H1 (cell line): ENCODE measurements at regions not wholly inside any gene's neighbourhood (a gene's known extent, or its start where the extent isn't known, plus 50 kb on each side); places are given as distances from the start of the nearest gene placed in this dataset.

Source experiments
- CTCF ChIA-PET: fragments of 300-600 bp; sonication (Branson Sonifier 250); formaldehyde crosslinking; loops from one replicate; lab custom pipeline; 2021; ENCODE audit not compliant: partially characterized antibody; lab: Charles Lee
- POLR2A ChIA-PET: fragments of 300-600 bp; sonication (Branson Sonifier 250); formaldehyde crosslinking; loops from one replicate; lab custom pipeline; 2021; ENCODE audit warnings: inconsistent platforms; ENCODE audit not compliant: partially characterized antibody; lab: Charles Lee
- DNase-seq, 2 experiments: peaks; one replicate each; pipeline versions ENCODE4 v3.0.0 to v3.0.0-alpha.2; 2010 to 2022; ENCODE audit warnings: low spot score in 2 of 2, low read depth in 1 of 2, mixed read lengths in 1 of 2
- FAIRE-seq: peaks from 2 replicates; lab custom pipeline; 2011; peaks lifted over from hg19 to GRCh38; lab: Jason Lieb, UNC
- H2AFZ ChIP-seq: 2 replicates; pipeline ENCODE4 v1.8.1; 2012; ENCODE audit warnings: low read length, inconsistent platforms
- H2AK5ac ChIP-seq: 2 replicates; pipeline ENCODE4 v1.6.1; 2013; ENCODE audit warnings: low read depth, low read length
- H2BK120ac ChIP-seq: replicated peaks from 2 replicates; pipeline ENCODE3; 2013; ENCODE audit warnings: low read depth, low read length, inconsistent platforms
- H2BK12ac ChIP-seq: 2 replicates; pipeline ENCODE4 v1.6.1; 2013; ENCODE audit warnings: low read depth, low read length
- H2BK15ac ChIP-seq: 2 replicates; pipeline ENCODE4 v1.6.1; 2013; ENCODE audit warnings: low read length
- H2BK20ac ChIP-seq: 2 replicates; pipeline ENCODE4 v1.6.1; 2013; ENCODE audit warnings: low read length
- H2BK5ac ChIP-seq: 2 replicates; pipeline ENCODE4 v1.6.1; 2013; ENCODE audit warnings: low read depth, low read length
- H3K14ac ChIP-seq: 2 replicates; pipeline ENCODE4 v1.6.1; 2013; ENCODE audit warnings: inconsistent platforms; ENCODE audit not compliant: insufficient read length
- H3K18ac ChIP-seq: 2 replicates; pipeline ENCODE4 v1.6.1; 2013; ENCODE audit warnings: low read length; ENCODE audit errors: extremely low read depth
- H3K23ac ChIP-seq: 2 replicates; pipeline ENCODE4 v1.6.1; 2013; ENCODE audit warnings: inconsistent platforms; ENCODE audit not compliant: insufficient read length
- H3K23me2 ChIP-seq: 2 replicates; pipeline ENCODE4 v1.6.1; 2013; ENCODE audit warnings: low read depth, low read length
- H3K27ac ChIP-seq: 2 replicates; pipeline ENCODE4 v1.6.1; 2011; ENCODE audit warnings: low read depth, low read length, inconsistent platforms
- H3K27me3 ChIP-seq, 4 experiments: replicated peaks in 1 of 4; 1 replicate in 1 of 4; 2 replicates in 3 of 4; pipeline versions ENCODE4 v1.6.1 to v1.8.1; 2011 to 2013; ENCODE audit warnings: low read length in 3 of 4, mild to moderate bottlenecking in 3 of 4, inconsistent platforms in 2 of 4, mixed read lengths in 2 of 4, moderate library complexity in 1 of 4; ENCODE audit not compliant: control insufficient read depth in 3 of 4, insufficient read depth in 3 of 4; ENCODE audit errors: extremely low read depth in 1 of 4
- H3K36me3 ChIP-seq, 4 experiments: 2 replicates each; pipeline versions ENCODE4 v1.6.1 to v1.8.1; 2011 to 2013; ENCODE audit warnings: mild to moderate bottlenecking in 4 of 4, low read length in 3 of 4, moderate library complexity in 2 of 4, control low read depth in 1 of 4, inconsistent platforms in 1 of 4; ENCODE audit not compliant: insufficient read depth in 4 of 4, control insufficient read depth in 2 of 4
- H3K4ac ChIP-seq: replicated peaks from 2 replicates; pipeline ENCODE3; 2013; ENCODE audit warnings: low read length, low read depth, mixed read lengths, inconsistent platforms; ENCODE audit not compliant: insufficient read length
- H3K4me1 ChIP-seq, 4 experiments: replicated peaks in 1 of 4; 1 replicate in 1 of 4; 2 replicates in 3 of 4; pipeline versions ENCODE4 v1.6.1 to v1.8.1; 2011 to 2013; ENCODE audit warnings: low read length in 3 of 4, inconsistent platforms in 2 of 4, mixed read lengths in 1 of 4; ENCODE audit not compliant: insufficient read depth in 4 of 4, control insufficient read depth in 3 of 4
- H3K4me2 ChIP-seq, 2 experiments: 2 replicates each; pipeline versions ENCODE4 v1.6.1 to v1.8.1; 2011 to 2013; ENCODE audit warnings: low read depth in 2 of 2, low read length in 2 of 2, control low read depth in 1 of 2, inconsistent platforms in 1 of 2, mild to moderate bottlenecking in 1 of 2; ENCODE audit not compliant: insufficient read depth in 1 of 2
- H3K4me3 ChIP-seq, 4 experiments: fragments of 200-600, 300-600 bp in 1 of 4; sonication (generic), shearing (Covaris generic), sonication (Bioruptor Twin) in 1 of 4; 2 replicates each; pipeline versions ENCODE4 v1.5.1 to v1.8.1; 2011 to 2016; ENCODE audit warnings: low read length in 4 of 4, low read depth in 3 of 4, control low read depth in 2 of 4, inconsistent platforms in 2 of 4, mild to moderate bottlenecking in 2 of 4, mixed read lengths in 1 of 4, moderate library complexity in 1 of 4; ENCODE audit not compliant: insufficient read depth in 2 of 4; ENCODE audit errors: extremely low read depth in 1 of 4
- H3K56ac ChIP-seq: replicated peaks from 2 replicates; pipeline ENCODE3; 2013; ENCODE audit warnings: low read depth, mild to moderate bottlenecking, mixed read lengths, low read length, inconsistent platforms; ENCODE audit not compliant: insufficient read length
- H3K79me1 ChIP-seq: 2 replicates; pipeline ENCODE4 v1.6.1; 2013; ENCODE audit warnings: low read depth, low read length, control low read depth
- H3K79me2 ChIP-seq, 2 experiments: 2 replicates each; pipeline versions ENCODE4 v1.6.1 to v1.8.1; 2012 to 2013; ENCODE audit warnings: low read length in 2 of 2, mild to moderate bottlenecking in 2 of 2, inconsistent platforms in 1 of 2; ENCODE audit not compliant: insufficient read depth in 2 of 2, control insufficient read depth in 1 of 2
- H3K9ac ChIP-seq, 4 experiments: replicated peaks in 1 of 4; 1 replicate in 1 of 4; 2 replicates in 3 of 4; pipeline versions ENCODE4 v1.6.1 to v1.8.1; 2011 to 2013; ENCODE audit warnings: low read depth in 3 of 4, low read length in 3 of 4, control low read depth in 2 of 4, mild to moderate bottlenecking in 2 of 4, moderate library complexity in 2 of 4, inconsistent platforms in 1 of 4; ENCODE audit errors: extremely low read depth in 1 of 4
- H3K9me3 ChIP-seq, 2 experiments: 2 replicates each; pipeline versions ENCODE4 v1.6.1 to v1.8.1; 2012 to 2013; ENCODE audit warnings: mild to moderate bottlenecking in 2 of 2, moderate library complexity in 2 of 2, control low read depth in 1 of 2, inconsistent platforms in 1 of 2, low read depth in 1 of 2, low read length in 1 of 2, mixed read lengths in 1 of 2; ENCODE audit not compliant: insufficient read depth in 2 of 2
- H4K20me1 ChIP-seq, 2 experiments: replicated peaks in 1 of 2; 2 replicates each; pipeline versions ENCODE3 to v1.8.1; 2011 to 2013; ENCODE audit warnings: inconsistent platforms in 2 of 2, low read length in 2 of 2, mild to moderate bottlenecking in 1 of 2; ENCODE audit not compliant: insufficient read depth in 2 of 2, control insufficient read depth in 1 of 2
- H4K5ac ChIP-seq: 2 replicates; pipeline ENCODE4 v1.6.1; 2013; ENCODE audit warnings: low read length, low read depth, mixed read lengths, inconsistent platforms; ENCODE audit not compliant: insufficient read length
- H4K8ac ChIP-seq: 2 replicates; pipeline ENCODE4 v1.8.0; 2013; ENCODE audit warnings: mild to moderate bottlenecking, moderate library complexity, low read length, inconsistent platforms; ENCODE audit not compliant: insufficient read depth; ENCODE audit errors: extremely low read depth
- H4K91ac ChIP-seq: replicated peaks from 2 replicates; pipeline ENCODE3; 2013; ENCODE audit warnings: low read length, mixed read lengths, inconsistent platforms; ENCODE audit not compliant: insufficient read length
- BCL11A ChIP-seq, 2 experiments: IDR thresholded peaks; one replicate each; pipeline ENCODE4 v1.6.1; 2011; ENCODE audit warnings: low read depth in 2 of 2, low read length in 2 of 2, mild to moderate bottlenecking in 2 of 2
- CHD1 ChIP-seq: IDR thresholded peaks from 2 replicates; pipeline ENCODE4 v1.6.1; 2012; ENCODE audit warnings: low read depth, low read length, improper control_type of control experiment
- FOSL1 ChIP-seq: IDR thresholded peaks from 2 replicates; pipeline ENCODE4 v1.6.1; 2011; ENCODE audit warnings: mild to moderate bottlenecking, low read depth, low read length, moderate library complexity; ENCODE audit not compliant: insufficient read depth
- POU5F1 ChIP-seq: IDR thresholded peaks from 2 replicates; pipeline ENCODE4 v1.6.1; 2011; ENCODE audit warnings: low read depth, mild to moderate bottlenecking, low read length, moderate library complexity
- SAP30 ChIP-seq: fragments of 300-600 bp; sonication (generic); IDR thresholded peaks from 2 replicates; pipeline ENCODE4 v1.7.1; 2012; ENCODE audit warnings: low read length, moderate library complexity, mild to moderate bottlenecking, inconsistent platforms; ENCODE audit not compliant: insufficient read depth, insufficient replicate concordance
- SP2 ChIP-seq: IDR thresholded peaks from 2 replicates; pipeline ENCODE4 v1.6.1; 2012; ENCODE audit warnings: mild to moderate bottlenecking, low read length, inconsistent platforms
- TBP ChIP-seq: IDR thresholded peaks from 2 replicates; pipeline ENCODE4 v1.6.1; 2011; ENCODE audit warnings: low read depth, low read length, improper control_type of control experiment
- TEAD4 ChIP-seq: IDR thresholded peaks from 2 replicates; pipeline ENCODE4 v1.6.1; 2012; ENCODE audit warnings: low read depth, low read length, inconsistent platforms, mixed read lengths
- WGBS, 2 experiments: shearing (Covaris generic) in 1 of 2; methylation state at CpG; one replicate each; pipeline versions ENCODE4 v1.1.6 to v1.1.7; 2013 to 2015; ENCODE audit warnings: low lambda C conversion rate in 2 of 2, mixed read lengths in 2 of 2, inconsistent platforms in 1 of 2, low coverage in 1 of 2, missing lambda C conversion rate in 1 of 2; ENCODE audit not compliant: insufficient replicate concordance in 2 of 2, insufficient coverage in 1 of 2, insufficient read length in 1 of 2; ENCODE audit errors: extremely low coverage in 1 of 2, missing lambda C conversion rate in 1 of 2; 5-methylcytosine and 5-hydroxymethylcytosine counted together

DNA sequence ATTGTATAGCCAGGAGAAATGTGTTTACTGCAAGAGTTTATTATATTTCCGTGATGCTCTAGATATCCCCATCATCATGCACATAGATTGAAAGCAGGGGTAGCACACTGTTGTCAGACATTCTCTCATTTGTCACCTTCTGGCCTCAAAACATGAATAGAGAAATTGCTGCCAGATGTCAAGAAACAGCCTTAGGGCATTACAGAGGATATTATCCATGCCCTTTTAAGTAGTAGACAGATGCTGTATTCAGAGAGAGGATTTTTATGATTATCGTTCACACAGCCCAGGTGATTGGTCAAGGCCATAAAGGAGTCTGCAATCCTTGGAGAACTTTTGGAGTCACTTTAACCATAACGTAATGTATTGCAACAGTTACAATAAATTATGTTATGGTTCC lies 1961.5 kb upstream of the TENM3 start:
- Histone ChIP-seq H3K14ac (no peak overlapping the region), H4K5ac (no peak overlapping the region), H2BK12ac (no peak overlapping the region), H3K36me3 (no peaks in the 10 kb centered on the region), H3K4me3 (no peak overlapping the region), H4K20me1 (no peaks in the 10 kb centered on the region), H3K27ac (no peak overlapping the region), H3K4me1 (no peaks in the 10 kb centered on the region), H4K8ac (no peak overlapping the region), H2BK20ac (no peak overlapping the region), H3K9ac (no peak overlapping the region), H3K4ac (no peak overlapping the region), H4K91ac (no peak overlapping the region), H2BK5ac (no peak overlapping the region), H3K56ac (no peak overlapping the region), H3K4me2 (no peak overlapping the region), H2AK5ac (no peak overlapping the region), H3K79me1 (no peaks in the 10 kb centered on the region), H3K27me3 (no peaks in the 10 kb centered on the region), H3K23ac (no peak overlapping the region), H3K23me2 (no peaks in the 10 kb centered on the region), H2BK15ac (no peak overlapping the region), H3K18ac (no peak overlapping the region), H3K9me3 (no peaks in the 10 kb centered on the region), H3K79me2 (no peaks in the 10 kb centered on the region), H2BK120ac (no peak overlapping the region), H2AFZ (no peak overlapping the region)
- no peak for DNase-seq
- POLR2A ChIA-PET, result no interaction called here
- FAIRE-seq, result no peak
- 92% methylated on average over 3 of the region's 3 CpGs; no CpG with 5 or more reads in 1 of the 2 experiments for WGBS, 2 experiments
- CTCF ChIA-PET, result no interaction called here
- no peak for TF ChIP-seq FOSL1
- TF ChIP-seq POU5F1, result no peak
- no peak for TF ChIP-seq SAP30
- no peak for TF ChIP-seq TEAD4
- TF ChIP-seq TBP, result no peak
- TF ChIP-seq CHD1, result no peak
- no peak for TF ChIP-seq BCL11A (IDR thresholded peaks at IDR 0.05; ENCODE audit: low read depth in 2 of 2, low read length in 2 of 2)
- no peak for TF ChIP-seq SP2
